KMS-11 (cell line): ENCODE measurements at regions not wholly inside any gene's neighbourhood (a gene's known extent, or its start where the extent isn't known, plus 50 kb on each side); places are given as distances from the start of the nearest gene placed in this dataset.

Experiments
- H2AFZ ChIP-seq: fragments of 200-600 bp; sonication (generic); 2 replicates; pipeline ENCODE4 v1.6.1; 2016; ENCODE audit warnings: antibody characterized with exemption, mixed run types, low read depth
- H3K27ac ChIP-seq: fragments of 200-600 bp; sonication (generic); 2 replicates; pipeline ENCODE4 v1.6.1; 2016; ENCODE audit warnings: mild to moderate bottlenecking, mixed run types
- H3K27me3 ChIP-seq: fragments of 200-600 bp; sonication (generic); 2 replicates; pipeline ENCODE4 v1.6.1; 2017; ENCODE audit warnings: mild to moderate bottlenecking, low read depth, mixed run types, moderate library complexity; ENCODE audit not compliant: insufficient read depth
- H3K36me3 ChIP-seq: fragments of 200-600 bp; sonication (generic); 2 replicates; pipeline ENCODE4 v1.6.1; 2017; ENCODE audit warnings: mild to moderate bottlenecking, mixed run types; ENCODE audit not compliant: insufficient read depth
- H3K4me1 ChIP-seq: fragments of 200-600 bp; sonication (generic); 2 replicates; pipeline ENCODE4 v1.6.1; 2016; ENCODE audit warnings: mild to moderate bottlenecking, low read depth, mixed run types; ENCODE audit not compliant: poor library complexity, severe bottlenecking
- H3K4me2 ChIP-seq: fragments of 200-600 bp; sonication (generic); 2 replicates; pipeline ENCODE4 v1.7.0; 2016; ENCODE audit warnings: mild to moderate bottlenecking, mixed run types
- H3K4me3 ChIP-seq: fragments of 200-600 bp; sonication (generic); IDR thresholded peaks from 2 replicates; pipeline ENCODE4 v1.6.1; 2017; ENCODE audit warnings: low read depth, low read length, mixed read lengths; ENCODE audit not compliant: insufficient read depth
- H3K79me2 ChIP-seq: fragments of 200-600 bp; sonication (generic); 2 replicates; pipeline ENCODE4 v1.6.1; 2016; ENCODE audit warnings: low read depth, mixed run types; ENCODE audit not compliant: insufficient read depth
- H3K9ac ChIP-seq: fragments of 200-600 bp; sonication (generic); 2 replicates; pipeline ENCODE4 v1.6.1; 2016; ENCODE audit warnings: mild to moderate bottlenecking, mixed run types
- H4K20me1 ChIP-seq: fragments of 200-600 bp; sonication (generic); 2 replicates; pipeline ENCODE4 v1.6.1; 2016; ENCODE audit warnings: mild to moderate bottlenecking, mixed run types; ENCODE audit not compliant: insufficient read depth
- TF ChIP-seq, protein P1 (sequence below): fragments of 200-600 bp; sonication (generic); conservative IDR thresholded peaks from 2 replicates; pipeline ENCODE4 v1.6.1; 2017; ENCODE audit warnings: low read depth, mild to moderate bottlenecking, antibody characterized with exemption, low read length, moderate library complexity, mixed read lengths

GRCh38 chr1:72848997-72849396, 566.7 kb upstream of the NEGR1 start:
- H3K27me3 ChIP-seq: no peaks in the 10 kb centered on the region
- H4K20me1 ChIP-seq: no peaks in the 10 kb centered on the region
- no peak overlapping the region for H3K4me2 ChIP-seq
- TF ChIP-seq, protein P1, sequence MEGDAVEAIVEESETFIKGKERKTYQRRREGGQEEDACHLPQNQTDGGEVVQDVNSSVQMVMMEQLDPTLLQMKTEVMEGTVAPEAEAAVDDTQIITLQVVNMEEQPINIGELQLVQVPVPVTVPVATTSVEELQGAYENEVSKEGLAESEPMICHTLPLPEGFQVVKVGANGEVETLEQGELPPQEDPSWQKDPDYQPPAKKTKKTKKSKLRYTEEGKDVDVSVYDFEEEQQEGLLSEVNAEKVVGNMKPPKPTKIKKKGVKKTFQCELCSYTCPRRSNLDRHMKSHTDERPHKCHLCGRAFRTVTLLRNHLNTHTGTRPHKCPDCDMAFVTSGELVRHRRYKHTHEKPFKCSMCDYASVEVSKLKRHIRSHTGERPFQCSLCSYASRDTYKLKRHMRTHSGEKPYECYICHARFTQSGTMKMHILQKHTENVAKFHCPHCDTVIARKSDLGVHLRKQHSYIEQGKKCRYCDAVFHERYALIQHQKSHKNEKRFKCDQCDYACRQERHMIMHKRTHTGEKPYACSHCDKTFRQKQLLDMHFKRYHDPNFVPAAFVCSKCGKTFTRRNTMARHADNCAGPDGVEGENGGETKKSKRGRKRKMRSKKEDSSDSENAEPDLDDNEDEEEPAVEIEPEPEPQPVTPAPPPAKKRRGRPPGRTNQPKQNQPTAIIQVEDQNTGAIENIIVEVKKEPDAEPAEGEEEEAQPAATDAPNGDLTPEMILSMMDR: no peak
- no peak overlapping the region for H3K4me3 ChIP-seq
- H3K36me3 ChIP-seq: no peaks in the 10 kb centered on the region
- H3K27ac ChIP-seq: no peak overlapping the region
- H3K9ac ChIP-seq: no peak overlapping the region
- H3K4me1 ChIP-seq: no peaks in the 10 kb centered on the region
- no peaks in the 10 kb centered on the region for H3K79me2 ChIP-seq
- H2AFZ ChIP-seq: no peak overlapping the region

- H3K79me2 ChIP-seq: no peaks in the 10 kb centered on the region
- H3K4me2 ChIP-seq: no peak overlapping the region
- H3K36me3 ChIP-seq: no peaks in the 10 kb centered on the region
- H3K9ac ChIP-seq: no peak overlapping the region
- TF ChIP-seq, protein P1: no peak
- H2AFZ ChIP-seq: no peak overlapping the region
- no peaks in the 10 kb centered on the region for H3K4me1 ChIP-seq
- no peaks in the 10 kb centered on the region for H3K27me3 ChIP-seq
- H4K20me1 ChIP-seq: no peaks in the 10 kb centered on the region
- no peak overlapping the region for H3K27ac ChIP-seq
- no peak overlapping the region for H3K4me3 ChIP-seq
Observed at GRCh38 chr1:72847651-72848050, 565.3 kb upstream of the NEGR1 start.

DNA sequence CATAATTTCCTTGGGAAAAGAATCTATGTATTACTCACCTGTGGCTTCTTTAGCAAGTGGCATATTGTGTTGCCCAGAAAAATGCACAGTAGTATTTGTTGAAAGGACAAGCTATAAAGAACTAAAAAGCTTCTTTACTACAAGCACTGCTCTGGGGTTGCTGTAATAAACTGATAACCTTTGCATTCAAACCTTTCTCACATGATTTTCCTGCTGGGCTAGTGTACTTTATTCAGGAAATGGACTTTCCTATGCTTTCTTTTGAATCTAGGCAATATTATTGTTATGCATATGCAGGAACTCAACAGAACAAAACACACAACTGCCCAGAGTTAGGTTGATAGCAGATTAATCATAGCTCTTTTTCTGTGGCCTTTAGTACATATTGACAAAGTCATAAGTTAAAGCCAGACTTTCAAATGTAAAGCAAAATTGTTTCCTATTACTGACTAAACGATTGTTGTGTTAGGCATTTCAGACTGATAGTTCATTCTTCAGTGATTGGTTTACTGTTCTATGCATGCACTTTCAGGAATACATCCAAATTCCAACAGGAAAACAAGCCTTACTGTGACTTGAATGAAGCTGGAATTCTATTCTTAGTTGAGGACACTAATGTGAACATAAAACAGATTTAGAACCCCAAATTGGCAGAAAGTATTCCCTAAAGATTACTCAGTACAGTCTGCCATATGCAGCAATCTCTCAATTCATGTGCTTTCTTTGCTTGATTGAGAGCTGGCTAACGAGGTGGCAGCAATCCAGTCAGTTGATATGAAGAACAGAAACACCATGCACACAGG, 564.3 kb upstream of the NEGR1 start:
- no peak overlapping the region for H3K4me3 ChIP-seq
- no peaks in the 10 kb centered on the region for H4K20me1 ChIP-seq
- H3K27ac ChIP-seq: no peak overlapping the region
- H3K4me2 ChIP-seq: no peak overlapping the region
- no peaks in the 10 kb centered on the region for H3K27me3 ChIP-seq
- H3K9ac ChIP-seq: no peak overlapping the region
- TF ChIP-seq, protein P1: no peak
- no peaks in the 10 kb centered on the region for H3K36me3 ChIP-seq
- no peaks in the 10 kb centered on the region for H3K4me1 ChIP-seq
- H2AFZ ChIP-seq: no peak overlapping the region
- H3K79me2 ChIP-seq: no peaks in the 10 kb centered on the region

- H3K9ac ChIP-seq: no peak overlapping the region
- no peaks in the 10 kb centered on the region for H3K36me3 ChIP-seq
- H3K4me2 ChIP-seq: no peak overlapping the region
- H3K4me1 ChIP-seq: no peaks in the 10 kb centered on the region
- H4K20me1 ChIP-seq: no peaks in the 10 kb centered on the region
- no peak overlapping the region for H3K4me3 ChIP-seq
- H2AFZ ChIP-seq: no peak overlapping the region
- no peaks in the 10 kb centered on the region for H3K79me2 ChIP-seq
- no peaks in the 10 kb centered on the region for H3K27me3 ChIP-seq
- TF ChIP-seq, protein P1: no peak
- H3K27ac ChIP-seq: no peak overlapping the region
Observed at GRCh38 chr1:72845981-72846380, 563.6 kb upstream of the NEGR1 start.
